Head of caudate nucleus (tissue), 42 donors: ENCODE measurements at regions not wholly inside any gene's neighbourhood (a gene's known extent, or its start where the extent isn't known, plus 50 kb on each side); places are given as distances from the start of the nearest gene placed in this dataset.

ENCODE experiments used
- DNase-seq, 42 donors: peaks; one replicate each; pipeline versions ENCODE4 v3.0.0 to v3.0.0-alpha.2; 2020 to 2021; ENCODE audit warnings: mixed read lengths in 7 of 42
- intact Hi-C: fragments of 100-400 bp; cut with DNase I; formaldehyde crosslinking; loops from one replicate; pipeline ENCODE4 v1.15.0; 2022

DNA sequence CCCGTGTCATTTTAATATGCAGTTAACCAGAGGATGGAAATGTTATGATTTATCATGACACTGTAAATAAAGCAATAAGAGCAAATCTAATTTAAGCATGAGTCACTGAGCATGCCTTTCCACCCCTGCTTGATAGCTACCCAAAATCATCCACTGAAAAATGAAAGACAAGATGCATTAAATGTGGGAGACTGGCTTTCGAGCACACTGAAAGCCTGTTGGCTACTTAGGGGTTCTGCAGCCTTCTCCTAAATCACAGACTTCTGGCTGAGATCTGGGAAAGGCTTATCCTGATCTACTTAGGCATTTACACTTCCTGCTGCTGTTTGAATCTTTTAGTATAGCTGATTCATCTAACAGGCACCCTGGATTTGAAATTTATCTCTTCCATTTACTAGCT lies 778.3 kb upstream of the CDH7 start:
- intact Hi-C loops, result no loop called here
- no peak for DNase-seq

DNA sequence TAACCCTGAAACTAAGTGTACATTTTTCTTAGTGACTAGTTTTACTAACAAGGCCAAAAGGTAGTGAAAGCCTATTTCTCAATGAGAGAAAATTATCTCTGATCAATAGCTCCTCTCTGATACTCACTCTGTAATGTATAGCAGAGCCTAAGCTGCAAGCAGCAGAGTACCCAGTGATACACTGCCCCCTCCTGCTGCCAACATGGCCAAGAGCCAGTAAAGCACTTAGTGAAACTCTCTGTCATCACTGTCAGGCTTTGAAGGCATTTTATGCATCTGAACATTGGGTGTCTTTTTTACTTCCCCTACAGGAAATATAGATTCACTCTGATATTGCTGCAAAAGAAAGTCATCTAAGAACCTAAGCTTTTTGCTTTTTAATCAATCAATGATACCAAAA lies 784.1 kb upstream of the CDH7 start:
- no peak for DNase-seq
- intact Hi-C loops, result no loop called here

DNA sequence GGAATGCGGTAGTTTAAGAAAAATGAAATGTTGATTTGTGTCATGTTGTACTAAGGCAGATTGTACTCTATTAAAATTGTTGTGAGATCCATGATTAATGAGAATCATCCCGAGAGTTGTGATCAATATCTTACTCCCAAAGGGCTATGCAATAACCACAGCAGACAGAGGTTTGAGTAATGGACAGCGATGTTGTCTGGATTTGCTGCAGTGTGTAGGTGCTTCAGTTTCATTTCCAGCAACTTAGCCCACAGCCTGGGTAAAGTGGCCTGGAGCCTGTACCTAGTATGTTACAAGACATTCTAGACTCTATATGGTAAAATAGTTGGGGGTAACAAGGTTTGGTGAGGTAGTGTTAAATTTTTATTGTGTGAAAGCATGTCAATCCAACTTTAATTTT lies 794.3 kb upstream of the CDH7 start:
- intact Hi-C loops, result no loop called here

DNA sequence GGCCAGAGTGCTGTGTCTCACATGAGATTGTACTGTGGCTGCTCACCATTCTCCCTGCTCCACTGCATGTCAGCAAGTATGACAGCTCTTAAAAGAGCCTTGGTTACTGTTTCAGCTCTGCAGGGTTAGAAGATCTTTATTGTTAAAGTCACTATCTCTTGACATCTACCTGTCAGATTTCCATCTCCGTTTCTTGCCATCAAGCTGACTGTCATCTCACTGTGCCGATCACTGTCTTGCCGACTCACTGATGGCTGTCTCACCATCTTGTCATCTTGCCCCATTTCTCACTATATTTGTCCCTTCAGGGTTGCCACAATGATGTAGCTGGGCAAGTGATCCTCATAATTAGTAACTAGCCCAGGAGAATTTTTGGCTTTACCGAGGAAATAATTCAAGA lies 800.9 kb upstream of the CDH7 start:
- no peak for DNase-seq
- intact Hi-C loops, result no loop called here

More for the DNA sequence above, 794.3 kb upstream of the CDH7 start:
- no peak for DNase-seq

DNA sequence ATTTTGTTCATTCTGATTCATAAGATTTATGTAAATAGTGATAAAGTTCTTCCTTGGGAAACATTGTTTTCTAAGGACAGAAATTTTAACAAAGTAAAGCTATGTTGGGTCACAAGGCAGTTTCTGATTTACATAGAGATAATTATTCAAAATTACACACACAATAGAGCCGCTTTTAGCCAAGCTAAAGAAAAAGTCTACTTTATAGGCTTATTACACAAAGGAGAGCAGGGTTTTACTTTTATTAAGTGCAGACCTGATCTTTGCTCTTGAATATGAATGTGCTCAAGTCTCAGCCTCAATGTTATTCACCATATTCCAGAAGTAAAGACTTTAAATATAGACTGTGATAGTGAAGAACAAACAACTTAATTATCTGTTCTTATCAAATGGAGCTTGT lies 787.8 kb upstream of the LINC00305 start:
- intact Hi-C loops, result no loop called here
- no peak for DNase-seq

DNA sequence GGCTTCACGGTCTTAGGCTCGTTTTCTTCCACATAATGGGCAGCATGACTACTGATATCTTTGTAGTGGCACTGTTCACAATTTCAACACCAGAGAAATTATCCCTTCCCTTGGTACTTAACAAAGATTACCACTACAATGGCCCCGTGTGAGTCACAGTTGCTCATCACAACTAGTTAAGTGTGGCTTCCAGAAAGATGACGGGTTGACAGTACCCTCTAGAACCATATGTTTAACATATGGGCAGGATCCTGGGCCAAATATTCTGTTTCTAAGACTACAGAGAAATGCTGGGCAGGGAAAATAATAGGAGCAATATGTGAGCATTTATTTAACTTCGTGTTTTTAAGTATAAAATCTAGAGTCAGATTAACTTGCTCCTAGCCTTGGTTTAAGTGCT lies 780.1 kb upstream of the LINC00305 start:
- intact Hi-C loops, result no loop called here
- no peak for DNase-seq

DNA sequence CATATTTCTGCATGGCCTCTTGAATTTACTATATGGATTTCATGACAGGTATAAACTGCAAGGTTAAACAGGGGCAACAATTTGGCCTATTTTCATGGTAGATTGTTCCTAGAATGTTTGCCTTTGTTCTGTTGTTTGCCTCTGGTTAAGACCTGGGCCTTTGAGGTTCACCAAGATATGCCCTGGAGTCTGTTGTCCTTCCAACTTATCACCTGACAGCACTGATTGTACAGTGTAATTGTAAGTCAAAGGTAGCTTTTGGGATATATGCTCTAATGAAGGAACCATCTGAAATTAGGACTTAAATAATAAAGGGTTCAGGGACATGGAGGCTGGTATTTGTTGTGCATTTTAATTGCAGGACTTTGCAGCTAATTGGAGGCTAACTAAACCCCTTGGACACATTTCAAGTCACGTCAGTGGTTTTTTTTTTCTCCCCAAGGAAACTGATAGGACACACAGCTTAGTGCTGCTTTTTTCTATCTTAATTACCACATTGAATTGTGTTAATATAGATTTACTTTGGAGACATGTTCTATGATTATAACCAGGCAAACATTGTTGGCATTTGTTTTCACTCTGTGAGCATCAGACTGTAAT lies 771.2 kb upstream of the LINC00305 start:
- DNase-seq, result no peak
- intact Hi-C loops, result no loop called here

DNA sequence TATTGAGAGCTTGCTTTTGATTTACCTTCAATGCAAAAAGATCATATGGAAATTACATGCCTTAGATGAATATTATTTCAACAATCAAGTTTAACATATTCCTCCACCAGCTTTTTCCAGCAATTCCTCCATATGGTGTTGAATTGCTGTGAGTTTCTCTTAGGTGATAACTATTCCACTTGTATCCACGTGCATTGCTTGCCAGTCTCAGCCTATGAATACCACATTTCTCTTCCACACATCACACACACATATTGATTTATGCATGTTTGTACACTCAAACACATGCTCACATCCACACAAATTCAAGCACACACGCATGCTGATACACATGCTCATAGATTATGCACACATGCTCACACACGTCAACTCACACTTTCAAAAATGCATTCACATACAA lies 770.0 kb upstream of the LINC00305 start:
- DNase-seq, result no peak
- intact Hi-C loops, result no loop called here

DNA sequence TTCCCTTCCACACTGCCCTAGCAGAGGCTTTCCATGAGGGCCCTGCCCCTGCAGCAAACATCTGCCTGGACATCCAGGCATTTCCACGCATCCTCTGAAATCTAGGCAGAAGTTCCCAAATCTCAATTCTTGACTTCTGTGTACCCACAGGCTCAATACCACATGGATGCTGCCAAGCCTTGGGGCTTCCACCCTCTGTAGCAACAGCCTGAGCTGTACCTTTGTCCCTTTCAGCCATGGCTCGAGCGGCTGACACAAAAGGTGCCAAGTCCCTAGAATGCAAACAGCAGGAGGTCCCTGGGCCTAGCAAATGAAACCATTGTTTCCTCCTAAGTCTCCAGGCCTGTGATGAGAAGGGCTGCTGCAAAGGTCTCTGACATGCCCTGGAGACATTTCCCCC lies 744.5 kb upstream of the LINC00305 start:
- intact Hi-C loops, result no loop called here
- DNase-seq, result no peak

DNA sequence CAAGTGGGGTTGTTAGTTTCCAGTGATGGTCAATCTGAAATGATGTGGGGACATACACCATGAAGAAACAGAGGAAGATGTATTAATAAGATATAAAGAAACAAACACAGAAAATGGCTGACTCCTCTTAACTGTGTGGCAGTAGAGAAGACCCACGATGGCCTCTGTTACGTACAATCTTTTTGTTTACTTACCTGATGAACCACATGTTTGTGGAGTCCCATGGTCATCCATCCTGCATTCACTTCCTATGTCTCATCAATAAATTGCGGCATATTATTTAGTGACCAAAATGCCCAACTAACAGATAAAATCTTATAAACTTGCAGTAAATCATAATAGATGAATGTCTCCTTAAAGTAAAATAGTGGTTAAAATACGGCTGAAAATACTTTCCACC lies 740.1 kb upstream of the LINC00305 start:
- intact Hi-C loops, result no loop called here
- DNase-seq, result no peak

DNA sequence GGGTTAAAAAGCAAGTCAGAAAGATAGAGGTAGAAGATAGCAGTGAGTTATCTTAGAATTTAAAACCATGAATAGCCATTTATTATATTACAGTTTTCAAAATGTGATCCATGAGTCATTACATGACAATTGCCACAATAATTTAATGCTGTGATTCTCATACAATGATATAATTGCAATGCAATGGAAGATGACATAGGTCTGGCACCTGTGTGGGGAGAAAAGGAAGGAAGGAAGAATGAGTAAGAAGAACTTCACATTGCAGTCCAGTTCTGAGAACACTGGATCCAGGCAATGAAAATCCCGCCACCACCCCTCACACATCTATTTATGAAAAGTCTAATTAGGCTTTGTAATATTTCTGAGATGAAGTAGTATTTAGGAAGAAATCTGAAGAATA lies 738.1 kb upstream of the LINC00305 start:
- no peak for DNase-seq
- intact Hi-C loops, result no loop called here

DNA sequence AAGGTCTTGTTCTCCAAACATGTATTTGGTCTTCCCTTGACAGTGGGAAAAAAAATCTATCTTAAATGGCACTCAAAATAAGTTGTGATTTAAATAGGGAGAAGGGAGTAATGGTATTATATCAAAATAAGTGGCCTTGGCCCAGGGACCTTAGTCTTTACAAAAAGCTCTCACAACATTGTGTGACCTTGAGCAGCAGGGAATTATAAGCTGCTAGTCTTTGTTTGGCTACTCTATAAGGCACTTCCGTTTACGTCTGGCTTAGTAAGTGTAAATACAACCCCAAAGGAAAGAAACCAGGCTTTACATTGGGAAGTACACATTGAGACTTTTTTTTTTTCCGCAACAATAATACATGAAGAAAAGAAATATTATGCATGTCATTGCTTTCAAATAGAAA lies 734.0 kb upstream of the LINC00305 start:
- DNase-seq, result no peak
- intact Hi-C loops, result no loop called here

DNA sequence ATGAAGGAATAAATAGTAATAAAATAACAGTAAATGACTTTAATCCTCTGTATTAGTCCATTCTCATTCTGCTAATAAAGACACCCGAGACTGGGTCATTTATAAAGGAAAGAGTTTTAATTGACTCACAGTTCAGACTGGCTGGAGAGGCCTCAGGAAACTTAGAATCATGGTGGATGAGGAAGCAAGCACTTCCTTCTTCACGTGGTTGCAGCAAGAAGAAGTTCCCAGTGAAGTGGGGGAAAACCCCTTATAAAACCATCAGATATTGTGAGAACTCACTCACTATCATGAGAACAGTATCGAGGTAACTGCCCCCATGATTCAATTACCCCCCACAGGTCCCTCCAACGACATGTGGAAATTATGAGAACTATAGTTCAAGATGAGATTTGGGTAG lies 727.9 kb upstream of the LINC00305 start:
- intact Hi-C loops, result no loop called here
- no peak for DNase-seq

DNA sequence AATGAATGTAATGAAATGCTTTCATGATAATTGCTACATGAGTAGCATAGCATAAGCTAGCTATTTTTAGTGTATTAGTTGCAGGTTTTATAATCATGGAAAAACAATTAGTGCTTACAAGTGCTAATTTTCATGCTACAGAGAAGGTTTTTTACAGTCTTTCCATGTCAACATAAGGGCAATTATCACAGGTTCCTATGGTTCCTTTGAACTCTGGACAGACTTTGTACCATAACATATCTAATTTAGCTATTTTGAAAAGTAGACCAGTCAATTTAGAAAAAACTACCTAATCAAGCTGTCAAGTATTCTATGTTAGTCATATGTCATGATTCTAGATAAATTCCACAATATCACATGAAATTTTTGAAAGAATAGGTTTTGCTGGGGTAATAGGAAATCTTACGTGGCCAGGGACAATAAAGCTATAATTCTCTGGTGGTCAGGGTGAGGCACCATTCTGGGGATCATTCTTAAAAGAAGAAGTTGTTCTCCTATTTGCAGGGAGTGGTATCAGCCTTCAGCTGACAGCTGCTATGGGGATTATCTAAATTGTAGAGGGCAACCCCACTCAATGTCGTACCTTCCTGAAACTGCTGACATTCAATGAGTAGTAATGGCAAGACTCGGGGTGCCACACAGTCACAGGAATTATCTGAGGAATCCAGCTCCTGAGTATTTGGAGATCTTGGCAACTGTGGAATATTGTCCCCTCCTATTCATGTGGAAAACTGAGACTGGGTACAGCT lies 724.0 kb upstream of the LINC00305 start:
- intact Hi-C loops, result no loop called here

DNA sequence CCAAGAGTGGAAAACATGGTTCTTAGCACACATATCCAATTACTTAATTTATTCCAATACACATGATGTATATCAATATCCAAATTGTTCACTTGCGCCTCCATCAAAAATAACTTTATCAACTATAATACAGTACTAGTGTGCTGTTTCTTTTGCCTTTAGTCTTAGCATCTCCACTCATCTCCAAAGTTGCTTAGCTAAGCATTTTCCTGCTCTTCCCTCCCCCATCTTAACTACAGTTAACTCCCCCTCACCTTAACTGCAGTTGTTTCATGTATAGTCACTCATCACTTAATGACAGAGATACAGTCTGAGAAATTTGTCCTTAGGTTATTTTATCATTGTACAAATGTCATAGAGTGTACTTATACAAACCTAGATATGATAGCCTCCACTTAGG lies 705.2 kb upstream of the LINC00305 start:
- intact Hi-C loops, result no loop called here
- no peak for DNase-seq

More for the DNA sequence above, 724.0 kb upstream of the LINC00305 start:
- no peak for DNase-seq

DNA sequence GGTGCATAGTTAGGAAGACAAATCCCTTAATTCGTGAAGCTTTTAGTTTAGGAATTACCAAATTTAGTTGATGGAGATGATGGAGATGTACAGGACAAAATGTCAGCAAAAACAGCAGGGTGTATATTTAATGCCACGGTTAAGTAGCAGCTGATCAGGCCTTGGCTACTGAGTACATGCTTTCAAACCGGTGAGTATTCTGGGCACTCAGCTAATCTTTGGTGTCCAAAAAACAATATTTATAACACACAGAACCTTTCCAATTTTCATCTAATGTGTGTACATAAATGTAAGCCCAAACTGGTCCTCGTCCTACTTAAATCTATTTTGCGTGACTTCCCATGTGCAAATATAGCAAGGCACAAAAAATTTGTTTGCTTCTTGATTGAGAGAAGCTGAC lies 703.4 kb upstream of the LINC00305 start:
- intact Hi-C loops, result no loop called here
- no peak for DNase-seq

DNA sequence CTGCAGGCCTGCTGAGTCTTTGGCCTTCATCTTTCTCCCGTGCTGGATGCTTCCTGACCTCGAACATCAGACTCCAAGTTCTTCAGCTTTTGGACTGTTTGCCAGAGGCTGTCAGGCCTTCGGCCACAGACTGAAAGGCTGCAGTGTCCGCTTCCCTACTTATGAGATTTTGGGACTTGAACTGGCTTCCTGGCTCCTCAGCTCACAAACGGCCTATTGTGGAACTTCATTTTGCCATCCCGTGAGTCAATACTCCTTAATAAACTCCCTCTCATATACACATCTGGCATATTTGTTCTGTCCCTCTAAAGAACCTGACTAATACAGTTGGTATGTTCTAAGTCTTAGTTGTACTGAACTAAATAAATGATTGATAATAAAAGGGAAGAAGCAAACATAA lies 702.8 kb upstream of the LINC00305 start:
- intact Hi-C loops, result no loop called here
- no peak for DNase-seq

DNA sequence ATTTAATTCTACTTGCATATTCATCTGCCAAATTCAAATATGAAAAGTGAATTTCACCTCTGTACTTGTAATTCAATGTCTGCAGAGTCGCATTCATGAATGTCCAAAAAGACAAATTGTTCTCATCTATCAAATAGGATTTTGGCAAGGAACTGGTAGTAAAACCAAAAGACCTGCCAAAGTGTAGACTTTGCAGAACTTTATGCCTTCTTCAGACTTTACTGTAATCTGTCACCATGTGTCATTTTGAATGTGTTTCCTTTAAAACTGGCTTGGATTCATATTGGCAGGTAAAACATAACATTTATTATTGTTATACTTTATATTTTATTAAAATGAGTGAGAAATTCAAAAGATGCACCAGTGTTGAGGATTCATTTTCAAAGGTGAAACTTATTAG lies 701.9 kb upstream of the LINC00305 start:
- intact Hi-C loops, result no loop called here
- no peak for DNase-seq

DNA sequence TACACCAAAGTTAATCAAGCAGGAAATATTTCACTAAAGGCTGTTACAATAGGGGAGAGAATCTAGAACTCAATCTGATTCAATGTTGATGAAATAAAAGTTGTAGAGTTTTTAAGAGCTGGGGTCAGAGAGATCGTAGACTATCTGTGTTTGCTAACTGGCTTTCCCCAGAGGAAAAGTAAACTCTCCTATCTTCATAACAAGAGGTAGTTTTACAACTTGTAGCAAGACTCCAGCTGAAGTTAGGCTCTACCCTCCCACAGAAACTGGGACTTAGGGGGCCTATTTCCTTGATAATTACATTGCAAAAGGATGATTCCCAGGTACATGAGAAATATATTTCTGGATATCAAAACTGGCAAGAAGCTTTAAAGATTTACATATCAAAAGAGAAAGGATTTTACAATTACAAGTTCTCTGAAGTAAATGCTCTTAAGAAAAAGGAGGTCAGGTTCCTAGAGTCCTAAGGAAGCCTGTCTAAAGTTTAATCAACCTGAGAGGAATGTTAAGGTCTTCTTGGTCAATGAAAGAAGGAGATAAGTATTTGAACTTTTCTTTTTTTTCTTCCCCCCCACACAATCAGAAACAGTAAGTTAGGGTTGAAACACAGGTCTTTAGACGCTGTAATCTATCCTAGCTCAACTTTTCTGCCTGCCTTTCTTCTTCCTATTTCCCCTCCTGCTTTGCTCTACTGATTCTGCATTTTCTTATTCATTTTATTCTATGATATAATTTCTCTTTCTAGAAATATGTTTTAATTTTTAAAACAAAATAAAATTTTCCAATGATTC lies 692.2 kb upstream of the LINC00305 start:
- no peak for DNase-seq
- intact Hi-C loops, result no loop called here

DNA sequence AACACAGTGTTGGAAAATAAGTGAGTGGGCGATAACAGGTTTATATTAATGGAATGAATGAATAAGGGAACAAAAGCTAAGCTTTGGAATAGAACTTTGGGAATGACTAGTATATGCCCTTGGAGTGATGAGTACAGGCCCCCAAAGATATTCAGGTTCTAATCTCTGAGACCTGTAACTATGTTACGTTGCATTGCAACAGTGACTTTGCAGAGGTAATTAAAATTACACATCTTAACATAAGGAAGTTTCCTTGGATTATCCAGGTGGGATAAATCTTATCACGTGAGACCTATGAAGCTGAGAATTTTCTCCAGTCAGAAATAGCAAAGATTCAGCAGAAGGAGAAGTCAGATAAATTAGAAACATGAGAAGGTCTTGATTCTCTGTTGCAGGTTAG lies 661.5 kb upstream of the LINC00305 start:
- DNase-seq, result no peak
- intact Hi-C loops, result no loop called here

DNA sequence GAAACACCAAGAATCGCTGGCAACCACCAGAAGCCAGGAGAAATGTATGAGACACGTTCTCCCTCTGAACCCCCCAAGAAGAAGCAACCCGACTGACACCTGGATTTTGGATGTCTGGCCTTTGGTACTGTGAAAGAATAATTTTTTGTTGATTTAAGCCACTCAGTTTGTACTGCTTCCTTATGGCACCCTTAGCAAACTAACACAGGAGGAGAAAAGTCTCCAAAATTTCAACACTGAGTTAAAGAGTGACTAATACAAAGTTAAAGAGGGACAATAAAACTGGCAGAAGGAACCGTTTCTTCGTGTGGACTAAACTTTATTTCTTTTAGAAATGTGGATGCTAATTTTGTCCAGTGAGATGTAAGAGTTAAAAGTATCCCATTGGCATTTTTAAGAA lies 660.9 kb upstream of the LINC00305 start:
- DNase-seq, result no peak
- intact Hi-C loops, result no loop called here
